ENCODE measurements at regions not wholly inside any gene's neighbourhood (a gene's known extent, or its start where the extent isn't known, plus 50 kb on each side); places are given as distances from the start of the nearest gene placed in this dataset.

DNA sequence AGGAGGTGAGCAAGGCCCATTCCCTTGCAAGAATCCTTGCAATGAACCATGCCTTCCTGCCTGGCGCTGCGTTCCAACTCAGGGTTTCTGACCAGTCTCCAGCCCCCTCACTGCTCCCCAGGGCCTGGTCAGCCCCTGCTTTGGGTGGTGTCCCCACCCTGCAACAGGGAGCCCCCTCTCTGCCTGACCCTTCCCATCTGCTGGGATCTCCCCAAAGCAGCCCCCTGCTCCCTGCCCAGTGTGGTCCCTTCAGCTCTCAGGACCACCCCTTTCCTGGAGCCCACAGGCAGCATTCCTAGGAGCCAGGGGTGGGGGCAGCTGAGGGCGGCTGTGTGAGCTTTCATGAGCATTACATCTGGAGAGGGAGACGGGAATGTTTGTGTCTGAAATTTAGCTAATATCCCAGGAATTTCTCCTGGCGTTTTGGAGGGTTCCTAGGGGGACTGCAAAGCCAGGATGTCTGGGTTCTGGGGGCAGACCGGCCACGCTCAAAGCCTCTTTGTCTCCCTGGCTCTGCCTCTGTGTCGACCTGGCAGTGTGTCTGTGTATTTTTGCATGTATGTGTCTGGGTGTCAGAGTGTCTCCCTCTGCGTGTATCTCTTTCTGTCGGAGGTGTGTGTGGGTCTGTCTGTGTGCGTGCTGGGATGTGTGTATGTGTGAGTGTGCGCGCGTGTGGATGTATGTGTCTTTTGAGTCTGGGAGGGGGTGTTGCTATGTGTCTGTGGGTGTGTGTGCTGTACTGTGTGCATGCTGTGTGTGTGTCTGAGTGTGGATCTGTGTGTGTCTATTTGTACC is 300.5 kb upstream of the ZMIZ1 start:
- no peak for DNase-seq (ENCODE audit: low read depth, low spot score)
- ChIA-PET POLR2A (interaction anchor here (1.0 kb wide), 1 partner anchor 205 kb away, joined by 4 read pairs; no protein-coding TSS in a partner anchor), CTCF (no interaction called here)
- TF ChIP-seq, protein P1, sequence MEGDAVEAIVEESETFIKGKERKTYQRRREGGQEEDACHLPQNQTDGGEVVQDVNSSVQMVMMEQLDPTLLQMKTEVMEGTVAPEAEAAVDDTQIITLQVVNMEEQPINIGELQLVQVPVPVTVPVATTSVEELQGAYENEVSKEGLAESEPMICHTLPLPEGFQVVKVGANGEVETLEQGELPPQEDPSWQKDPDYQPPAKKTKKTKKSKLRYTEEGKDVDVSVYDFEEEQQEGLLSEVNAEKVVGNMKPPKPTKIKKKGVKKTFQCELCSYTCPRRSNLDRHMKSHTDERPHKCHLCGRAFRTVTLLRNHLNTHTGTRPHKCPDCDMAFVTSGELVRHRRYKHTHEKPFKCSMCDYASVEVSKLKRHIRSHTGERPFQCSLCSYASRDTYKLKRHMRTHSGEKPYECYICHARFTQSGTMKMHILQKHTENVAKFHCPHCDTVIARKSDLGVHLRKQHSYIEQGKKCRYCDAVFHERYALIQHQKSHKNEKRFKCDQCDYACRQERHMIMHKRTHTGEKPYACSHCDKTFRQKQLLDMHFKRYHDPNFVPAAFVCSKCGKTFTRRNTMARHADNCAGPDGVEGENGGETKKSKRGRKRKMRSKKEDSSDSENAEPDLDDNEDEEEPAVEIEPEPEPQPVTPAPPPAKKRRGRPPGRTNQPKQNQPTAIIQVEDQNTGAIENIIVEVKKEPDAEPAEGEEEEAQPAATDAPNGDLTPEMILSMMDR (IDR thresholded peaks at IDR 0.05; ENCODE audit: low read depth, low read length) = no peak
- no peak overlapping the region for H3K27ac ChIP-seq (ENCODE audit: low read depth, low read length)
- H3K4me3 ChIP-seq (ENCODE audit: low read depth, low read length) = no peak overlapping the region
- peaks cover 5% of the 10 kb centered on the region for H3K27me3 ChIP-seq (ENCODE audit: control insufficient read depth, insufficient read depth, low read length)
- no peaks in the 10 kb centered on the region for H3K9me3 ChIP-seq (ENCODE audit: control insufficient read depth, insufficient read depth, low read length)

DNA sequence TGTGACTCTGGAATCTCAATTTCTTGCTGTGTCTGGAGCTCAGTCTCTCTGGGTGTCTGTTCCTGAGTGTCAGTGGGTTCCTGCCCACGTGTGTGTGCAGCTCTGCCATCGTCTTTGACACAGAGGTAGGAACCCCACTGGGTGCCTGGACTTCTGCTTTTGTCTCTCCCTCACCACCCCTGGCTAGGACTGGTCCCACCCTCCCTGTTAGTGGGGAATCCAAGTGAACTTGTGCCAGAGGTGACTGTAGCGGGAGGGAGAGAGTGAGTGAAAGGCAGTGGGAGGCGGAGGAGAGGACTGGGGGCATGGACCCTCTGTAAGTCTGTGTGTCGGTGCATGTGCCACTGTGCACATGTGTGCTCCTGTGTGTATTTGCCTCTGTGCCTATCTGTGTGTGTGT is 299.9 kb upstream of the ZMIZ1 start:
- CTCF ChIA-PET = no interaction called here
- POLR2A ChIA-PET = interaction anchor here (1.0 kb wide), 1 partner anchor 205 kb away, joined by 4 read pairs; no protein-coding TSS in a partner anchor

DNA sequence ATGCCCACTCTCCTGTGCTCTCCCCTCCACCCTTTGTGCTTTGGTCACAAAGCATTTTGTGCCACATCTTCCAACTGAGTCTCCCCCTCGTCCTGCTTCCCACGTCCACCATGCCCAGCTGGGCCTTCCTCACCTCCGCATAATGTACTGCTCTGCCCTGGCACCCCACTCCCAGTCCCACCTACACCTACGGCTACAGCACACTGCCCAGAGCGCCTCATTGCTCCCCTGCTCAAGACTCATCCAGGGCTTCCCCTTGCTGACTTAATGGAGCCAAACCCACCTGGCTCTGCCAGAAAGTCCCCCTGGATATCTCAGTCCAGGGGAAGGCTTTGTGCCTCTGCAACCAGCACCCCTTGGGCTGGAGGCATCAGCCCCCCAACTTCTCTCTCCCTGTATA is 299.2 kb upstream of the ZMIZ1 start:
- H3K27ac ChIP-seq (ENCODE audit: low read depth, low read length) = no peak overlapping the region
- no peak overlapping the region for H3K4me3 ChIP-seq (ENCODE audit: low read depth, low read length)
- peaks cover 5% of the 10 kb centered on the region for H3K27me3 ChIP-seq (ENCODE audit: control insufficient read depth, insufficient read depth, low read length)
- H3K9me3 ChIP-seq (ENCODE audit: control insufficient read depth, insufficient read depth, low read length) = no peaks in the 10 kb centered on the region
- TF ChIP-seq, protein P1 (IDR thresholded peaks at IDR 0.05; ENCODE audit: low read depth, low read length) = no peak
- DNase-seq (ENCODE audit: low read depth, low spot score) = no peak
- ChIA-PET CTCF (no interaction called here), POLR2A (no interaction called here)

More for the DNA sequence above, 299.9 kb upstream of the ZMIZ1 start:
- Histone ChIP-seq H3K27me3 (ENCODE audit: control insufficient read depth, insufficient read depth, low read length) (peaks cover 5% of the 10 kb centered on the region), H3K4me3 (ENCODE audit: low read depth, low read length) (no peak overlapping the region), H3K27ac (ENCODE audit: low read depth, low read length) (no peak overlapping the region), H3K9me3 (ENCODE audit: control insufficient read depth, insufficient read depth, low read length) (no peaks in the 10 kb centered on the region)
- DNase-seq (ENCODE audit: low read depth, low spot score) = no peak
- TF ChIP-seq, protein P1 (IDR thresholded peaks at IDR 0.05; ENCODE audit: low read depth, low read length) = no peak

DNA sequence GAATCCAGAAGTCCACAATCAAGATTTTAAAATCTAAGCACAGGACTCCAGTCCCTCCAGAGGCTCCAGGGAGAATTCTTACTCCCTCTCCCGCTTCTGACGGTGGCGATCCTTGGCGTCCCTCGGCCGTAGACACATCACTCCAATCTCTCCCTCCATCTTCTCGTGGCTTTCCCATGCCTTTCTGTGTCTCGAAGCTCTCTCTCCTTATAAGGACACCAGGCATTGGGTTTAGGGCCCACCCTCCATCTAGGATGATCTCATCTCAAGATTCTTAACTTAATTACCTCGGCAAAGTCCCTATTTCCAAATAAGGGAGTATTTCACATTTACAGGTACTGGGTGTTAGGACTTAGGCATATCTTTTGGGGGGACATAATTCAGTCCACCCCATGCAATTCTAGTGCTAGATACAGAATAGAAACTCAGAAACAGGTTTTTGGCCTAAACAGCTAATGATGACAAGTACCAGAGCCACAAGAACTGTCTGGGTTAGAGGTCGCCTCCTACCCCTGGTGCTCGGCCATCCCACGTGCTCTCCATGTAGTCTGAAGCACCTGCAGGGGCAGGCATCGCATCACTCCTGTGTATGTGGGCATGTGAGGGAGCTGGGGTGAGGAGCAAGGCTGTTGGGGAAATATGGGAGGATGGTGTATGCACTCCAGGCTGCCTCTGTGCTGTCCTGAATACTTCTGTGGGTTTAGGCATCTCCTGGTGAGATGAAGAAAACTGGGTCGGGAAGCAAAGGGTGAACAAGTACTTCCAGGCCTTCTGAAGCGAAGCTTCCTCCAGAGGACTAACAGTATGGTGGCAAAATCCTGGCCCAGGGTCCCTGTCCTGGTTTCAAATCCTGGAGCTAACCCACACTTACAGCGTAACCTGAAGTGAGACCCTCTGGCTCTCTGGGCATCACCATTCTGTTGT is 298.3 kb upstream of the ZMIZ1 start:
- H3K27ac ChIP-seq (ENCODE audit: low read depth, low read length) = no peak overlapping the region
- ChIA-PET CTCF (no interaction called here), POLR2A (interaction anchor here (0.6 kb wide), 1 partner anchor 114 kb away, joined by 3 read pairs; no protein-coding TSS in a partner anchor)
- H3K4me3 ChIP-seq (ENCODE audit: low read depth, low read length) = no peak overlapping the region
- TF ChIP-seq, protein P1 (IDR thresholded peaks at IDR 0.05; ENCODE audit: low read depth, low read length) = no peak
- no peaks in the 10 kb centered on the region for H3K9me3 ChIP-seq (ENCODE audit: control insufficient read depth, insufficient read depth, low read length)
- H3K27me3 ChIP-seq (ENCODE audit: control insufficient read depth, insufficient read depth, low read length) = peaks cover 5% of the 10 kb centered on the region
- no peak for DNase-seq (ENCODE audit: low read depth, low spot score)
